IPS DF 6.9 (cell line): ENCODE measurements at regions not wholly inside any gene's neighbourhood (a gene's known extent, or its start where the extent isn't known, plus 50 kb on each side); places are given as distances from the start of the nearest gene placed in this dataset.
"Not testable (repeated sequence)": the region's sequence is repeated elsewhere in the genome, so short reads cannot be mapped to it uniquely, and the experiment has no call there.

Experiments used
- DNase-seq: peaks from one replicate; pipeline ENCODE4 v3.0.0-alpha.2; 2013; ENCODE audit warnings: low read depth, low spot score
- H3K27ac ChIP-seq: one replicate; pipeline ENCODE4 v1.5.1; 2013; ENCODE audit warnings: low read length, control low read depth
- H3K27me3 ChIP-seq: 2 replicates; pipeline ENCODE4 v1.6.1; 2013; ENCODE audit warnings: mild to moderate bottlenecking, low read length; ENCODE audit not compliant: control insufficient read depth, insufficient read depth
- H3K36me3 ChIP-seq: 2 replicates; pipeline ENCODE4 v1.6.1; 2013; ENCODE audit warnings: low read length; ENCODE audit not compliant: control insufficient read depth, insufficient read depth
- H3K4me1 ChIP-seq: 2 replicates; pipeline ENCODE4 v1.6.1; 2013; ENCODE audit warnings: low read length; ENCODE audit not compliant: control insufficient read depth, insufficient read depth
- H3K4me3 ChIP-seq: 2 replicates; pipeline ENCODE4 v1.5.1; 2013; ENCODE audit warnings: mild to moderate bottlenecking, low read length
- H3K9me3 ChIP-seq: 2 replicates; pipeline ENCODE4 v1.6.1; 2013; ENCODE audit warnings: low read length, inconsistent platforms; ENCODE audit not compliant: control insufficient read depth, insufficient read depth
- WGBS: extraction: QIAGEN DNeasy Blood & Tissue Kit; methylation state at CpG from one replicate; pipeline ENCODE4 v1.1.7; 2013; ENCODE audit warnings: mixed read lengths, missing lambda C conversion rate; ENCODE audit not compliant: insufficient read length, insufficient coverage; 5-methylcytosine and 5-hydroxymethylcytosine counted together

GRCh38 chr11:106174003-106174402 lies 96.5 kb downstream of the AASDHPPT start:
- H3K4me1 ChIP-seq, H3K36me3 ChIP-seq, H3K27ac ChIP-seq, H3K27me3 ChIP-seq, DNase-seq, H3K9me3 ChIP-seq, H3K4me3 ChIP-seq: not testable (repeated sequence)
- WGBS: no CpG with 5 or more reads among the region's 4 CpGs

- no peak for DNase-seq
- no CpG with 5 or more reads among the region's 17 CpGs for WGBS
- no peaks in the 10 kb centered on the region for H3K9me3 ChIP-seq
- H3K4me3 ChIP-seq: no peak overlapping the region
- H3K36me3 ChIP-seq: no peaks in the 10 kb centered on the region
- H3K27ac ChIP-seq: no peak overlapping the region
- no peaks in the 10 kb centered on the region for H3K4me1 ChIP-seq
- H3K27me3 ChIP-seq: no peaks in the 10 kb centered on the region
Measured at GRCh38 chr11:106176817-106177216, 99.4 kb downstream of the AASDHPPT start.

GRCh38 chr11:106177311-106177710 lies 99.8 kb downstream of the AASDHPPT start:
- Histone ChIP-seq H3K27ac (no peak overlapping the region), H3K27me3 (no peaks in the 10 kb centered on the region), H3K4me3 (no peak overlapping the region), H3K36me3 (no peaks in the 10 kb centered on the region), H3K4me1 (no peaks in the 10 kb centered on the region), H3K9me3 (no peaks in the 10 kb centered on the region)
- no peak for DNase-seq
- no CpG with 5 or more reads among the region's 6 CpGs for WGBS

- no peaks in the 10 kb centered on the region for H3K36me3 ChIP-seq
- WGBS: no CpG with 5 or more reads among the region's 1 CpG
- H3K27ac ChIP-seq: no peak overlapping the region
- H3K27me3 ChIP-seq: no peaks in the 10 kb centered on the region
- no peaks in the 10 kb centered on the region for H3K9me3 ChIP-seq
- no peaks in the 10 kb centered on the region for H3K4me1 ChIP-seq
- DNase-seq: no peak
- H3K4me3 ChIP-seq: no peak overlapping the region
Measured at GRCh38 chr11:106178361-106178760, 100.9 kb downstream of the AASDHPPT start.

- no peak overlapping the region for H3K4me3 ChIP-seq
- no peak overlapping the region for H3K27ac ChIP-seq
- no peaks in the 10 kb centered on the region for H3K27me3 ChIP-seq
- no peaks in the 10 kb centered on the region for H3K4me1 ChIP-seq
- no peaks in the 10 kb centered on the region for H3K36me3 ChIP-seq
- DNase-seq: no peak
- H3K9me3 ChIP-seq: no peaks in the 10 kb centered on the region
- WGBS: no CpG with 5 or more reads among the region's 1 CpG
Measured at GRCh38 chr11:106179048-106179447, 101.6 kb downstream of the AASDHPPT start.

- H3K27ac ChIP-seq: no peak overlapping the region
- H3K4me1 ChIP-seq: no peaks in the 10 kb centered on the region
- no peaks in the 10 kb centered on the region for H3K27me3 ChIP-seq
- no peaks in the 10 kb centered on the region for H3K36me3 ChIP-seq
- H3K4me3 ChIP-seq: no peak overlapping the region
- no peaks in the 10 kb centered on the region for H3K9me3 ChIP-seq
- no CpG with 5 or more reads among the region's 2 CpGs for WGBS
- DNase-seq: no peak
Measured at GRCh38 chr11:106186630-106187029, 109.2 kb downstream of the AASDHPPT start.

GRCh38 chr11:106187860-106188456 lies 110.5 kb downstream of the AASDHPPT start:
- no peak overlapping the region for H3K4me3 ChIP-seq
- no peaks in the 10 kb centered on the region for H3K4me1 ChIP-seq
- H3K9me3 ChIP-seq: no peaks in the 10 kb centered on the region
- 0% methylated on average over 1 of the region's 2 CpGs for WGBS
- no peaks in the 10 kb centered on the region for H3K27me3 ChIP-seq
- no peak for DNase-seq
- no peaks in the 10 kb centered on the region for H3K36me3 ChIP-seq
- H3K27ac ChIP-seq: no peak overlapping the region

- Histone ChIP-seq H3K4me3 (no peak overlapping the region), H3K9me3 (no peaks in the 10 kb centered on the region), H3K4me1 (no peaks in the 10 kb centered on the region), H3K27me3 (no peaks in the 10 kb centered on the region), H3K36me3 (no peaks in the 10 kb centered on the region), H3K27ac (no peak overlapping the region)
- no peak for DNase-seq
- WGBS: no CpG with 5 or more reads among the region's 2 CpGs
Measured at GRCh38 chr11:106193956-106194355, 116.5 kb downstream of the AASDHPPT start.

- Histone ChIP-seq H3K9me3 (no peaks in the 10 kb centered on the region), H3K36me3 (no peaks in the 10 kb centered on the region), H3K4me1 (no peaks in the 10 kb centered on the region), H3K4me3 (no peak overlapping the region), H3K27ac (no peak overlapping the region), H3K27me3 (no peaks in the 10 kb centered on the region)
- DNase-seq: no peak
Measured at GRCh38 chr11:106197438-106197837, 120.0 kb downstream of the AASDHPPT start.

GRCh38 chr11:106202935-106203620 lies 125.6 kb downstream of the AASDHPPT start:
- Histone ChIP-seq H3K27me3 (no peaks in the 10 kb centered on the region), H3K27ac (no peak overlapping the region), H3K4me3 (no peak overlapping the region), H3K9me3 (no peaks in the 10 kb centered on the region), H3K36me3 (no peaks in the 10 kb centered on the region), H3K4me1 (no peaks in the 10 kb centered on the region)
- WGBS: no CpG with 5 or more reads among the region's 1 CpG
- no peak for DNase-seq

- no peaks in the 10 kb centered on the region for H3K9me3 ChIP-seq
- no peaks in the 10 kb centered on the region for H3K4me1 ChIP-seq
- H3K27me3 ChIP-seq: no peaks in the 10 kb centered on the region
- no peak for DNase-seq
- H3K27ac ChIP-seq: no peak overlapping the region
- no CpG with 5 or more reads among the region's 6 CpGs for WGBS
- H3K4me3 ChIP-seq: no peak overlapping the region
- no peaks in the 10 kb centered on the region for H3K36me3 ChIP-seq
Measured at GRCh38 chr11:106208760-106209159, 131.3 kb downstream of the AASDHPPT start.
